HUES48 (cell line): ENCODE measurements at regions not wholly inside any gene's neighbourhood (a gene's known extent, or its start where the extent isn't known, plus 50 kb on each side); places are given as distances from the start of the nearest gene placed in this dataset.

Source experiments
- H3K27ac ChIP-seq: one replicate; pipeline ENCODE4 v1.7.0; 2013; ENCODE audit warnings: low read depth, low read length, inconsistent platforms
- H3K27me3 ChIP-seq: 2 replicates; pipeline ENCODE4 v1.6.1; 2013; ENCODE audit warnings: mild to moderate bottlenecking, low read length; ENCODE audit not compliant: control insufficient read depth, insufficient read depth
- H3K36me3 ChIP-seq: 2 replicates; pipeline ENCODE4 v1.6.1; 2013; ENCODE audit warnings: low read length; ENCODE audit not compliant: control insufficient read depth, insufficient read depth
- H3K4me1 ChIP-seq: 2 replicates; pipeline ENCODE4 v1.6.1; 2013; ENCODE audit warnings: mild to moderate bottlenecking, low read length; ENCODE audit not compliant: control insufficient read depth, insufficient read depth
- H3K4me3 ChIP-seq: 2 replicates; pipeline ENCODE4 v1.5.1; 2013; ENCODE audit warnings: mild to moderate bottlenecking, low read depth, low read length
- H3K9ac ChIP-seq: 2 replicates; pipeline ENCODE4 v1.6.1; 2013; ENCODE audit warnings: mild to moderate bottlenecking, low read depth, low read length, moderate library complexity
- H3K9me3 ChIP-seq: 2 replicates; pipeline ENCODE4 v1.6.1; 2013; ENCODE audit warnings: low read length; ENCODE audit not compliant: control insufficient read depth, insufficient read depth

DNA sequence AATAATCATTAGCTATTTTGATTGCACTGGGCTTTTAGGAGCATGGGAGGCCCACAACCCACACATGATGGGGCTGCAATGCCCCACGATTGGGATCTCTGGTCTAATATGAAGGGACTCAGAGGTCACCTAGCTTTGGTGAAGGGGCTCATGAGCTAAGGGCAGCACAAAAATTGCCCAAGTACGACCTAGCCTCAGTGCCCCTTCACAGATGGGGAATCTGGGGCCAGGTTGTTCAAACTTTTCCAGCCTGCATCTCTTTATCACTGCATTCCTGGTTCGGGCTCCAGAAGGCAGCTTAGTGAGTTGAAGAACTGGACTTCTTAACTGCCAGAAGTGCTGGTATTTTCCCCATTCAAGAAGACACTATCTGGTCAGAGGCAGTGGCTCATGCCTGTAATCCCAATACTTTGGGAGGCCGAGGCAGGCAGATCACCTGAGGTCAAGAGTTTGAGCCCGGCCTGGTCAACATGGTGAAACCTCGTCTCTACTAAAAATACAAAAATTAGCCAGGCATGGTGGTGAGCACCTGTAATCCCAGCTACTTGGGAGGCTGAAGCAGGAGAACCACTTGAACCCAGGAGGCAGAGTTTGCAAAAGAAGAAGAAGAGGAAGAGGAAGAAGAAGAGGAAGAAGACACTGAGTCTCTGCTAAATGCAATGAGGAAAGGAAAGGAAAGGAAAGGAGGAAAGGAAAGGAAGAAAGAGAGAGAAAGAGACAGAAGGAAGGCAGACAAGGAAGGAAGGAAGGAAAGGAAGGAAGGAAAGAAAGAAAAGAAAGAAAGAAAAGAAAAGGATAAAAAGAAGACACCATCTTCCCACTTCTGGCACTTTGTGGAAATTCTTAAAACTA lies 258.5 kb upstream of the IRF2BP2 start:
- no peak overlapping the region for H3K27ac ChIP-seq
- no peaks in the 10 kb centered on the region for H3K9me3 ChIP-seq
- no peaks in the 10 kb centered on the region for H3K27me3 ChIP-seq
- no peak overlapping the region for H3K4me3 ChIP-seq
- H3K4me1 ChIP-seq = no peaks in the 10 kb centered on the region
- H3K9ac ChIP-seq = no peak overlapping the region
- no peaks in the 10 kb centered on the region for H3K36me3 ChIP-seq

DNA sequence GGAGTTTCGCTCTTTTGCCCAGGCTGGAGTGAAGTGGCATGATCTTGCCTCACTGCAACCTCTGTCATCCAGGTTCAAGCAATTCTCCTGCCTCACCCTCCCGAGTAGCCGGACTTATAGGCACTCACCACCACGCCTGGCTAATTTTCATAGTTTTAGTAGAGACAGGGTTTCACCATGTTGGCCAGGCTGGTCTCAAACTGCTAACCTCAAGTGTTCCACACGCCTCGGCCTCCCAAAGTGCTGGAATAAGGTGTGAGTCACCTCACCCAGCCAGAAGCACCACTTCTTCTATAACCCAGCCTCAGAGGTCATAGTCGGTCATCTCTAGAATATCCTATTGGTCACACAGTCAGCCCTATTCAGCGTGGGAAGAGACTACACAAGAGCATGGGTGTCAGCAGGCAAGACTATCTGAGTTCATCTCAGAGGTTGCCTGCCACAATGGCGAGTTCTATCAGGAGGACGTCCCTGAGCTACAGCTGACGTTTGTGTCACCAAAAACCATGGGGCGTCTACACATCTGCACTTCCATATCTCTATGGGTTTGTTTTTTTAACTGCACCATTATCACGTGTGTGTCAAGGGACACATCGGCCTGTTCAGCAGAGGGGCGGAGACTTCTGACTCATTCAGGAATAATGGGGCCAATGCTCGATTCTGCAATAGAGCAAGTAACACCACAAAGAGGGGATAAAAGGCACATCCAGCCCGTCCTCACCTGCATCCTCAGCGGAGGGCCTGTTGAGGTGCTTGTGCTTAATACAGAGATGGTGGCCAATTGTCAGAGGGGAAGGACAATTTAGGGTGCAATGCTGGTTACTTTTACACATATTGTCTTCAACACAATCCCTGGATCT lies 256.3 kb upstream of the IRF2BP2 start:
- Histone ChIP-seq H3K27me3 (no peaks in the 10 kb centered on the region), H3K36me3 (no peaks in the 10 kb centered on the region), H3K9ac (no peak overlapping the region), H3K4me3 (no peak overlapping the region), H3K9me3 (no peaks in the 10 kb centered on the region), H3K27ac (no peak overlapping the region), H3K4me1 (no peaks in the 10 kb centered on the region)

DNA sequence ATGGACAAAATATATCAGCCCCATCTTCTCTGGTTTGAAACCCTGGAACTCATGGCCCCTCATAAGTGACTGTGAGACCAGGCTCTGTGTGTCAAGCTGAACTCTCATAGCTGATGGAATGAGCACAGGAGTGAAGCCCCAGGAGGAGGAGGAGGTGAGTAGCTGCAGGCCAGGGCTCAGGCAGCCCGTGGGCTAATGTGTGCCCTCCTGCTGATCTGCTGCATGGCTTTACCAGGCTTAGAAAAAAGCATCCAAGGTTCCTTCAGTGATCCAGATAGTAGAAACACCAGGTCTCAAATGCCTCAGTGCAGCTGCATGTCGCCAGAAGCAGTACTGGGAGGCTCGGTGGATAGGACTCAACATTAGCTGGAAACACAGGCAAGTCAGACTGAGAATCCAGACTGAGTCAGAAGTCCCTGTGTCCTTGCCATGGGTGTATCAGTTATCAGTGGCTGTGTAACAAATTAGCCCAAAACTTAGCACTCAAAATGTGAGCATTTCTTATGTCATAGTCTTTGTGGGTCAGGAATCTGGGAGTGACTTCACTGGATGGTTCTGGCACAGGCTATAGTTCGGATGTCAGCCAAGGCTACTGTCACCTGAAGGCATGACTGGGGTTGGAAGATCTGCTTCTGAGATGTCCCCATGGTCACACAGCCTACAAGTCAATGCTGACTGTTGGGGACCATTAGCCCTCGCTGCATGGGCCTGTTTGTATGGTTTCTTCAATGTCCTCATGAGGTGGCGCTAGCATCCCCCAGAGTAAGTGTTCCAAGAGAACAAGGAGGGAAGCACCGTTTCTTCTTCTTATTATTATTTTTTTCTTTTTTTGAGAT lies 255.4 kb upstream of the IRF2BP2 start:
- no peaks in the 10 kb centered on the region for H3K36me3 ChIP-seq
- no peaks in the 10 kb centered on the region for H3K27me3 ChIP-seq
- H3K4me3 ChIP-seq = no peak overlapping the region
- no peaks in the 10 kb centered on the region for H3K4me1 ChIP-seq
- no peaks in the 10 kb centered on the region for H3K9me3 ChIP-seq
- H3K9ac ChIP-seq = no peak overlapping the region
- no peak overlapping the region for H3K27ac ChIP-seq

DNA sequence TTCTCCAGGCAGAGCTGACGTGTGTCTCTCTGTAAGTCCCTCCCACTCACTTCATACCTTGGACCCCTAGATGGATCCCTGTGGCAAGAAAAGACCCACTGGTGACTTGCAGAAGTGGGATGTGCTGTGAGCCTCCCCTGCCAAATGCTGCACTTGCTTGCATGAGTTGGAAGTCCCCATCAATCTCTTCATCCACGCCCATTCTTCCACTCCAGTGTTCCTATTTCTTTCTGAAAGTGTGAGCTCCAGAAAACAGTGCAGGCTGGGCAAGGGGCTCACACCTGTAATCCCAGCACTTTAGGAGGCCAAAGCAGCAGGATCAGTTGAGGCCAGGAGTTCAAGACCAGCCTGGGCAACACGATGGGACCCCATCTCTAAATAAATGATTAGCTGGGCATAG lies 254.1 kb upstream of the IRF2BP2 start:
- Histone ChIP-seq H3K27me3 (no peaks in the 10 kb centered on the region), H3K9ac (no peak overlapping the region), H3K4me3 (no peak overlapping the region), H3K4me1 (no peaks in the 10 kb centered on the region), H3K36me3 (no peaks in the 10 kb centered on the region), H3K27ac (no peak overlapping the region), H3K9me3 (no peaks in the 10 kb centered on the region)

DNA sequence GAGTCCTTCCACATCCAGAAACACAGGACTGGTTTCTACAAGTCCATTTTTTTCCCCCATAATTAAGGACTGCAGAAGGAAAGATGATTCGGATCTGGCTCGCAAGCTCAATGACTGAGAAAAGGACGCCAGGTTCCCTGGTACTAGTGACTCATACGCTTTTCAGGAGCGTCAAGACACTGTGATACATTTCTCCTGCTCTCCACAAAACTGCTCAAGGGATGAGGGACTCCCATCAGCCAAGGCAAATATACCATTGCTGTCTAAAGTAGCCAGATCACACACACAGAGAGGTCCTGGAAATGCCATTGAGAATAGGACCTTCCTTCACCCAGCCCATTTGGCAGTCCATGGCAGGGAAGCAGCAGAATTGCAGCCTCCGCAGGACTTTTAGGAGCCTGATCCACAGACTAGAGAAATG lies 253.6 kb upstream of the IRF2BP2 start:
- no peaks in the 10 kb centered on the region for H3K36me3 ChIP-seq
- H3K9me3 ChIP-seq = no peaks in the 10 kb centered on the region
- H3K27me3 ChIP-seq = no peaks in the 10 kb centered on the region
- no peak overlapping the region for H3K27ac ChIP-seq
- H3K4me3 ChIP-seq = no peak overlapping the region
- no peak overlapping the region for H3K9ac ChIP-seq
- H3K4me1 ChIP-seq = no peaks in the 10 kb centered on the region

DNA sequence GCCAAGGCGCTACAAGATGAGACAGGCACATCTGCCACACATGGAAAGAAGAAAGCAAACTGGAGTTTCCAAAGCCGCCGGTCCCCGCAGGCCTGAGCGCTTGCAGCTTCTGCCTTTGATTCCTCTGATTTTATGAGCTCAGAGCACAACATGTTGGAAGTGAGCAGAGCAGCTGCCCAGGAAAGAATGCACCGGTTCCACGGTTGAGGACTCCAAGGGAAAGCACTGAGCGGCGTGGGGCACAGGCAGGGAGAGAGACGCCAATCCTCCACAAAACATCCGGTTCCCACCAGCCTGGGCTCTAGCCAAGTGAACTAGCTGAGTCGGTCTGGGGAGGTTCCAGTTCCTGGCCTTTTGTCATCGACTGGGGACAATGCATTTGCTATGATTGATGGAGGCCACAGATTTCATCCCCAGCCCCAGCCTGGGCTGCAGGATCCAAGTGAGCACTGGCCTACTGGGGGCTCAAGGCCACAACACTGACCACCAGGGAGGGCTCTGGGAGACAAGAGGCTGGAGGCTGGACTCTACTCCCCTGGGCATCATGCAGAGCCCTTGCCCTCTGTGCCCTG lies 253.1 kb upstream of the IRF2BP2 start:
- Histone ChIP-seq H3K36me3 (no peaks in the 10 kb centered on the region), H3K4me3 (no peak overlapping the region), H3K9ac (no peak overlapping the region), H3K4me1 (no peaks in the 10 kb centered on the region), H3K27ac (no peak overlapping the region), H3K9me3 (no peaks in the 10 kb centered on the region), H3K27me3 (no peaks in the 10 kb centered on the region)

DNA sequence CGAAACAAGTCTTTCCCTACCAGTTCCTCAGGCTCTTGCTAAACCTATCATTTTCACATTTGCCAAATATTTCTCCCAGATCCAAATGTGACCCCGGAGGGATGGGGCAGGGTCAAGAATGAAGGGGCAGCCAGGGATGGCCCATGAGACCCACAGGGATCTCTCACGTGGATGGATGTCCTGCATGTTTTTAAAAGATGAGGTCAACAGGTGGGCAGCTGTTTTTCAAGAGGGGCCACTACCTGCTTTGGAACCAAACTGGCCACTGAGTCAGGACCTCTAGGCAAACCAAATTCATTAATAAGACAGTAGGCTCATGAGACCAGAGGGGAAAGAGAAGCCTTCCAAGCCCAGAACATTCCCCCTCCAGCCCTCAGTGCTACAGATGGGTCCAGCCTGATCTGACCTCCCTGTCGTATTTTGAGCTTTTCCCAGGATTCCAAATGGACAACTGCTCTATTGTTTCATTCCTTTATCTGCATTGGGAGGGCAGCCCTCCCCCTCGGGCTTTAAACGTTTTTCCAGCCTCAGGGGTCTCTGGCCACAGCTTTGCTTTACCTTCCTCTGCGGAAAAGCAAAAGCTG lies 252.5 kb upstream of the IRF2BP2 start:
- no peaks in the 10 kb centered on the region for H3K27me3 ChIP-seq
- no peaks in the 10 kb centered on the region for H3K4me1 ChIP-seq
- H3K9me3 ChIP-seq = no peaks in the 10 kb centered on the region
- H3K36me3 ChIP-seq = no peaks in the 10 kb centered on the region
- H3K27ac ChIP-seq = no peak overlapping the region
- no peak overlapping the region for H3K9ac ChIP-seq
- no peak overlapping the region for H3K4me3 ChIP-seq

DNA sequence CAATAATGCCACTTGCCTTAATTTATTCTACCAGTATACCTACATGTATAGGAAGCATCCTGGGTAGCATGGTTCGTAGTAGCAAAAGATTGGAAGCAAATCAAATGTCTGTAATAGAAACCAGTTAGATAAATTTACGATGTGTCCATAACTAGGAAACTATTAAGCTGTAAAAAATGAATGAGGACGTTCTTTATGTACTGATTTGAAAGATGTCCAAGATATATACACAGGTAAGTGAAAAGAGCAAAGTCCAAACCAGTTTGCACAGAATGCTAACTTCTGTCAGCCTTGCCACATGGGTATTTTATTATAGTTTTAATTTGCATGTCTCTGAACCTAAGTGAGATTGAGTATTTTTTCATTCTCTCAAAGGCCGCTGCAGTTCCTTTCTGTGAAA lies 251.8 kb upstream of the IRF2BP2 start:
- no peaks in the 10 kb centered on the region for H3K27me3 ChIP-seq
- no peak overlapping the region for H3K27ac ChIP-seq
- no peaks in the 10 kb centered on the region for H3K4me1 ChIP-seq
- H3K9ac ChIP-seq = no peak overlapping the region
- no peaks in the 10 kb centered on the region for H3K36me3 ChIP-seq
- H3K4me3 ChIP-seq = no peak overlapping the region
- no peaks in the 10 kb centered on the region for H3K9me3 ChIP-seq

DNA sequence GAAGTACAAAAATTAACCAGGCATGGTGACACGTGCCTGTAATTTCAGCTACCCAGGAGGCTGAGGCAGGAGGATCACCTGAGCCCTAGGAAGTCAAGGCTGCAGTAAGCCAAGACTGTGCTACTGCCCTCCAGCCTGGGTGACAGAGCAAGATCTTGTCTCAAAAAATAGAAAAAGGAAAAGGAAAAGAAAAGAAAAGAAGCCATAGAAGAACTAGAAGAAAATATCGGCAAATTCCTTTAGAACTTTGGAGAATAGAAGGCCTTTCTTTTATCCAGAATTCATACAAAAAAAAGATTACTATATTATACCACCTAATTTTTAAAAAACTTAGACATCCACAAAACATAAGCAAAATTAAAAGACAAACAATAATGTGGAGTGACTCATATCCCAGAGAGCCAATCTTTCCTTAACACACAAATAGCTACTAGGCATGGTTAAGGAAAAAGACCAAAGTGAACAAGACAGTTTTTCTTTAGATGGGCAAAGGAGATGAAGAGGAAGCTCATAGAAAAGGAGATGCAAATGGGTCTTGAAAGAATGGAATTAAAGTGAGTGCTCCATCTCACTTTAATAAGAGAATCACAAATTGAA lies 251.1 kb upstream of the IRF2BP2 start:
- Histone ChIP-seq H3K27ac (no peak overlapping the region), H3K9me3 (no peaks in the 10 kb centered on the region), H3K4me1 (no peaks in the 10 kb centered on the region), H3K4me3 (no peak overlapping the region), H3K9ac (no peak overlapping the region), H3K36me3 (no peaks in the 10 kb centered on the region), H3K27me3 (no peaks in the 10 kb centered on the region)

DNA sequence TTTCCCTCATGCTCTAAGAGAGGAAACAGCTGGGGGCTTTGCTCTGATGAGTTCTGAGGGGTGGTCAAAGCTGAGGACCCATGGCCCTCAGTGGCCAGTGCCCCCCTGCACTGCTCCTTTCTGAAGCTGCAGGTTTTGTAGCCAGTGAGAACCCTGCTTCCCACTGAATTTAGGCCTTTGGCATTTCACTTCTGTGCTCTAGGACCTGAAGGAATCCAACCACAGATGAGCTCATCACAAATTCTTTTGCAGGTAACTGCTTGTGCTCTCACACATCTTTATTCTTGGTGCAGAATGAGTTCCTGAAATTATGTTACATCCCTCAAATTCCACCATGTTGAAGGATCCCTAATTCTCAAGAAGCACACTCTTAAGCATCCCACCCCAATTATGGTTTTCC lies 248.7 kb upstream of the IRF2BP2 start:
- H3K9me3 ChIP-seq = no peaks in the 10 kb centered on the region
- no peaks in the 10 kb centered on the region for H3K36me3 ChIP-seq
- no peaks in the 10 kb centered on the region for H3K4me1 ChIP-seq
- no peak overlapping the region for H3K4me3 ChIP-seq
- no peaks in the 10 kb centered on the region for H3K27me3 ChIP-seq
- no peak overlapping the region for H3K9ac ChIP-seq
- no peak overlapping the region for H3K27ac ChIP-seq
